ENCODE measurements at regions not wholly inside any gene's neighbourhood (a gene's known extent, or its start where the extent isn't known, plus 50 kb on each side); places are given as distances from the start of the nearest gene placed in this dataset.

DNA sequence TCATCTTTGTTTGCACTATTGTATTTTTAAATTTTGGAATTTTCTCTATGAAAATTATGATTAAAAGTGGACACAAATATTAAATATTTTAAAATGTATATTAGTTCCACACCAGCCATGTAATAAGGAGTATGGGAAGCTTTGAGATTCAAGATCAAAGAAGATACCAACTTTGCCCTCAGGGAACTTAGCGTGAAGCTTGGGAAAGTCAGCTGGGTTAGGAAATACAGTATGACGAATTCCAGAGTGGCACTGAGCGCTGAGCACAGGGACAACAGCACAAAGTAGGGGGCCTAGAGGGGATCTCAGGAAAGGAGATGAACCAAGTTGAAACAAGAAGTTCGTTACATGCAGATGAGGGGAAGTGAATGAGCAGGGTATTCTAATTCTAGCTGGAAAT is 76.9 kb upstream of the SHISA2 start:
- H3K27ac ChIP-seq (ENCODE audit: low read depth, low read length) = no peak overlapping the region
- H2BK20ac ChIP-seq (ENCODE audit: low read length) = no peak overlapping the region
- H3K4me1 ChIP-seq (replicated peaks in 1 of 4; ENCODE audit: control insufficient read depth in 3 of 4, insufficient read depth in 4 of 4, low read length in 3 of 4) = no peaks in the 10 kb centered on the region; a peak in 2 of 7 replicates
- no peaks in the 10 kb centered on the region for H3K79me1 ChIP-seq (ENCODE audit: low read depth, low read length)
- no peak overlapping the region for H4K91ac ChIP-seq (replicated peaks; ENCODE audit: insufficient read length, low read length)
- H3K23me2 ChIP-seq (ENCODE audit: low read depth, low read length) = no peaks in the 10 kb centered on the region
- H2BK15ac ChIP-seq (ENCODE audit: low read length) = no peak overlapping the region
- H3K18ac ChIP-seq (ENCODE audit: extremely low read depth, low read length) = no peak overlapping the region
- no peak overlapping the region for H3K23ac ChIP-seq (ENCODE audit: insufficient read length)
- 95% methylated on average over 4 of the region's 4 CpGs; no CpG with 5 or more reads in 1 of the 2 experiments for WGBS, 2 experiments (ENCODE audit: extremely low coverage in 1 of 2, insufficient coverage in 1 of 2, insufficient read length in 1 of 2, insufficient replicate concordance in 2 of 2, low coverage in 1 of 2, low lambda C conversion rate in 2 of 2, missing lambda C conversion rate in 1 of 2)
- DNase-seq (ENCODE audit: low read depth in 1 of 2, low spot score in 2 of 2) (no peak), FAIRE-seq (no peak)
- no peak overlapping the region for H2AFZ ChIP-seq (ENCODE audit: low read length)
- no peak overlapping the region for H3K4me3 ChIP-seq (ENCODE audit: extremely low read depth in 1 of 4, insufficient read depth in 2 of 4, low read depth in 3 of 4, low read length in 4 of 4)
- no peak overlapping the region for H4K5ac ChIP-seq (ENCODE audit: insufficient read length, low read depth, low read length)
- ChIA-PET POLR2A (ENCODE audit: partially characterized antibody) (no interaction called here), CTCF (ENCODE audit: partially characterized antibody) (interaction anchor here (0.6 to 1.4 kb wide), 2 partner anchors 33 to 602 kb away, joined by 3 to 5 read pairs; no protein-coding TSS in a partner anchor)
- H3K56ac ChIP-seq (replicated peaks; ENCODE audit: insufficient read length, low read depth, low read length) = no peak overlapping the region
- H2BK12ac ChIP-seq (ENCODE audit: low read depth, low read length) = no peak overlapping the region
- H2BK120ac ChIP-seq (replicated peaks; ENCODE audit: low read depth, low read length) = no peak overlapping the region
- H3K27me3 ChIP-seq (replicated peaks in 1 of 4; ENCODE audit: control insufficient read depth in 3 of 4, extremely low read depth in 1 of 4, insufficient read depth in 3 of 4, low read length in 3 of 4) = no peaks in the 10 kb centered on the region
- no peak overlapping the region for H3K4ac ChIP-seq (replicated peaks; ENCODE audit: insufficient read length, low read depth, low read length)
- H3K4me2 ChIP-seq (ENCODE audit: insufficient read depth in 1 of 2, low read depth in 2 of 2, low read length in 2 of 2) = no peak overlapping the region
- no peak overlapping the region for H4K8ac ChIP-seq (ENCODE audit: extremely low read depth, insufficient read depth, low read length)
- H3K9ac ChIP-seq (replicated peaks in 1 of 4; ENCODE audit: extremely low read depth in 1 of 4, low read depth in 3 of 4, low read length in 3 of 4) = no peak overlapping the region
- H4K20me1 ChIP-seq (replicated peaks in 1 of 2; ENCODE audit: control insufficient read depth in 1 of 2, insufficient read depth in 2 of 2, low read length in 2 of 2) = no peaks in the 10 kb centered on the region
- no peaks in the 10 kb centered on the region for H3K79me2 ChIP-seq (ENCODE audit: control insufficient read depth in 1 of 2, insufficient read depth in 2 of 2, low read length in 2 of 2)
- H2AK5ac ChIP-seq (ENCODE audit: low read depth, low read length) = no peak overlapping the region
- H3K36me3 ChIP-seq (ENCODE audit: control insufficient read depth in 2 of 4, insufficient read depth in 4 of 4, low read length in 3 of 4) = no peaks in the 10 kb centered on the region
- H3K9me3 ChIP-seq (ENCODE audit: insufficient read depth in 2 of 2, low read depth in 1 of 2, low read length in 1 of 2) = no peaks in the 10 kb centered on the region; a peak in 1 of 4 replicates
- H3K14ac ChIP-seq (ENCODE audit: insufficient read length) = no peak overlapping the region
- no peak overlapping the region for H2BK5ac ChIP-seq (ENCODE audit: low read depth, low read length)
- TF ChIP-seq GTF2F1 (IDR thresholded peaks at IDR 0.05; ENCODE audit: borderline replicate concordance, low read depth, low read length) (no peak), BCL11A (IDR thresholded peaks at IDR 0.05; ENCODE audit: low read depth in 2 of 2, low read length in 2 of 2) (no peak), TAF1 (IDR thresholded peaks at IDR 0.05; ENCODE audit: low read depth, low read length) (no peak), SIN3A (conservative IDR thresholded peaks at IDR 0.05 in 1 of 2, IDR thresholded peaks at IDR 0.05 in 1 of 2; ENCODE audit: low read depth in 1 of 2, low read length in 2 of 2) (no peak), SP4 (IDR thresholded peaks at IDR 0.05; ENCODE audit: low read length) (no peak), SP2 (IDR thresholded peaks at IDR 0.05; ENCODE audit: low read length) (no peak), SUZ12 (IDR thresholded peaks at IDR 0.05; ENCODE audit: low read length) (no peak), KDM4A (IDR thresholded peaks at IDR 0.05; ENCODE audit: low read depth, low read length, severe bottlenecking) (no peak), PHF8 (conservative IDR thresholded peaks at IDR 0.05; ENCODE audit: low read depth, low read length) (no peak), KDM1A (IDR thresholded peaks at IDR 0.05; ENCODE audit: borderline replicate concordance, low read length) (no peak), EP300 (IDR thresholded peaks at IDR 0.05; ENCODE audit: borderline replicate concordance in 1 of 2, low read depth in 2 of 2, low read length in 2 of 2) (no peak), RFX5 (IDR thresholded peaks at IDR 0.05; ENCODE audit: borderline replicate concordance, low read depth, low read length) (no peak), JUN (IDR thresholded peaks at IDR 0.05; ENCODE audit: low read depth, low read length) (no peak)
- TF ChIP-seq, protein P1, sequence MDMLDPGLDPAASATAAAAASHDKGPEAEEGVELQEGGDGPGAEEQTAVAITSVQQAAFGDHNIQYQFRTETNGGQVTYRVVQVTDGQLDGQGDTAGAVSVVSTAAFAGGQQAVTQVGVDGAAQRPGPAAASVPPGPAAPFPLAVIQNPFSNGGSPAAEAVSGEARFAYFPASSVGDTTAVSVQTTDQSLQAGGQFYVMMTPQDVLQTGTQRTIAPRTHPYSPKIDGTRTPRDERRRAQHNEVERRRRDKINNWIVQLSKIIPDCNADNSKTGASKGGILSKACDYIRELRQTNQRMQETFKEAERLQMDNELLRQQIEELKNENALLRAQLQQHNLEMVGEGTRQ (IDR thresholded peaks at IDR 0.05; ENCODE audit: low read length) = no peak

Data from H1 (cell line).